ENCODE measurements at regions not wholly inside any gene's neighbourhood (a gene's known extent, or its start where the extent isn't known, plus 50 kb on each side); places are given as distances from the start of the nearest gene placed in this dataset.

DNA sequence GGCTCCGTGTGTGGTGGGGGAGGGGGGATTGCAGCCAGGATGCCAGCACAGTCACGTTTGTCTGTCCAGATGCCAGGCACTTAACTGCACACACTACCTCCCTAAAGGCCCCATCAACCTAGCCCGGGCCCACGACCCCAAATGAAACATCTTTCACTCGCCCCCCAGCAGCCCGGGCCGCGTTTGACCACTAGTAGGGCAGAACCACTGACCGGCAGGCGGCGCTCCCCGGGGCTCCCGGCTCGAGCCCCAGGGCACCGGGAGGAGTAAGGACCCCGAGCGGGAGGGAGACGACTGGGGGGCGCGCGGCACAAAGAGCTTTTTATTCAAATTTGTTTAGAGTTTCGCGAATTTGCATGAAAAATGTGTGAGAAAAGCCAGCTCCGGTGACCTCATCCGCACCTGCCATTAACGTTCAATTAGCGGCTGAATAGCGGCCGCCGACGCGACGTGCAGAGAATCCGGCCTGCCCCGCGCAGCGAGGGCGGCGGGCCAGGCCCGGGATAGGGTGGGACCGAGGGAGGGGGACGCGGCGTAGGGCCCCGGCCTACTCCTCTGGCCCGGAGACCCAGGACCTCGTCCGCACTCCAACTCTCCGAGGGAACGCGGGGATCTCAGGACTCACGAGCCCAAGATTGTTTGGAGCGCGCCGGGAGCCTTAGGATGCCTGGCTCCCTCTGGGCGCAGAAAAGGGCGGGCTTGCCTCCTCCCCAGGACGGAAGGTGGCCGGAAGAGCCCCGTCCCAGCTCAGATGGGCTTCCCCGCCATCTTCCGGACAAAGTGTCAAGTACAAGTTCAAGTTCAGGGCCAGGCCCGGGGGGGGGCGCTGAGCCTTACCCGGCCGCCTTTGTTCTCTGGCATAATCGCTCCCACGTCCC lies 64.9 kb upstream of the POLG start:
- no peak for DNase-seq (ENCODE audit: low read depth, low spot score)

DNA sequence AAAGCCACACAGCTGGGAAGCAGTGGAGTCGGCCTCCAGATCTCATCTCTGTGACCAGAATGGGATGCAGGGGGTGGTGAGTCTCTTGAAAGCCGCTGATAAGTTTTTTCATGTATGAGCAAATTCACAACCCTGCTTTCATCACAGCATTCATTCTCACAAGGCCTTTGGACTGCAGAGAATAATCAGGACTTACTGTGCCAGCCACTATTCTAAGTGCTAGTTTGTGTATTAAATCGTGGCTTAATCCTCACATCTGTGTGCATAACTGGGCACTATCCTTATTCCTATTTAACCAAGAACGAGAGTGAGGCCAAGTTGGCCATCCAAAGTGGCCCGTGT lies 64.2 kb upstream of the POLG start:
- no peak for DNase-seq (ENCODE audit: low read depth, low spot score)

DNA sequence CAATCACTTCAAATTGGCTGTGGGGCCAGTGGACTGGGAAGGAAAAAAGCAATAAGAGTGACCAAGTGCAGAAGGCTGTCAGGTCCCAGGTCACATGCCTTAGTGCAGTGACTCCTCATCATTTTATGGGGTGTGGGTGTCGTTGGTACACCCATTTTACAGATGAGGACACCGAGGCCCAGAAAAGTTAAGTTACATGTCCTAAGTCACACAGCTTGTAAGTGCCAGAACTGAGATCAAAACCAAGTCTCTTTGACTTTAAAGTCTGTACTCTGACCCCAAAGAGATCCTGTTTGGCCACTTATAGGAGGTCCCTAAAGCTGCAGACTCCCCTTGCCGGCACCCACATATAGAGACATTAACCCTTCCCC lies 63.0 kb upstream of the POLG start:
- DNase-seq (ENCODE audit: low read depth, low spot score), result no peak

DNA sequence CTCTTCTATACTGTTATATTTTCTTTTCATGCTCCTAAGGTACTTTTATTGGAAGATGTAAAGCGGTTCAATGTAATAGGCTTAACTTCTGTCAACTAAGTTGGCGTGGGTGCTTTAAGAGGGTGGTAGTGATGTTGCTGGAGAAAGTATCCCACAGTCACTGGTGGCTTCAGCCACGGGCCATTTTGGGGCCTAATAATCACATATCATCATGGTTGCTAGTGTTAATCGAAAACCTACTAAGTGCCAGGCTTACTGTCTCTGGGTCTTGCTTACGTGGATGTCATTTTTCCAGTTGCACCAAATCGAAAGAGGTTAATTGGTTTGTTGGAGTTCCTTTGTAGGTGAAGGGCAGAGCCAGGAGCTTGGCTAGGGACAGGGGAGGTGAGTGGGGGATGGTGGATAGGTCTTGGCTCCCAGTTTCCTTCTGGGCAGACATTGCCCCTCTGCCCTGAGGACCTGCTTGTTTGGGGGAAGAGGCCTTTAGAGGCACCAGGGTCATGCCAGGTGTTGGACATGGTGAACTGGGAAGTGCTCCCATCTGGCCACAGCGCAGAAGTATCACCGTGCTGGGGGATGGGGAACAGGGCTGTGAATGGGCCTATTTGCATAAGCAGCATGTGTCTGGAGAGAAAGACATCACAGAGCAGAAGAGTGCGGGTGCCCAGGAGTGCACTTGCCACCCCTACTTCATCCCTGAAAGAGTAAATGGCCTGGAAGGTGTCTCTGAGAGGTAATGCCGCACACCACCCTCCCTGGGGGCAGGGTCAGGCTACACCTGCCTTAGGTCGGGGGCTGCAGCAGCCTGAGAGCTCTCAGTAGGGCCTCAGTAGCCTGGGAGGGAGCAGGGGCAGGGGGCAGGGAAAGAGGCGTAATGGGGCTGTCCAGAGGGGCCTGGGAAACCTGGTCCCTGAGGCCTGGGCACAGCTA lies 62.4 kb upstream of the POLG start:
- DNase-seq (ENCODE audit: low read depth, low spot score), result no peak

DNA sequence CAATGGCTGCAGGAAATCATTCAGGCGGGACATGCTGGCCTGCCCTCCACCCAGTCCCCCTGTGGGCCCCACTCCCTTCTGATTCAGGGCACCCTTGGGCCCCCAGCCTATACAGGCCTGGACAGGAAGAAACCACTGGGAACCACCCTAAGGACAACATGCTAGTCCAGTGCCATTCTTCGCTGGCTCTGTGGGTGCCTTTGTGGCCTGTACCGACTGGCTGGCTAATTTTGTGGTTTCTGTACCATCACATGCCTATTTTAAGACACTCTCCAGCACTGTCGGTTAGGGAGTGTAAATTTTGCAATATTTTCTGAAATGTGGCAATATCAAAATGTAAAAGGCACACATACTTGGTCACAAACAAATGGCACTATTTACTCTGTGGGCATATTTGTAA lies 61.4 kb upstream of the POLG start:
- DNase-seq (ENCODE audit: low read depth, low spot score), result no peak

DNA sequence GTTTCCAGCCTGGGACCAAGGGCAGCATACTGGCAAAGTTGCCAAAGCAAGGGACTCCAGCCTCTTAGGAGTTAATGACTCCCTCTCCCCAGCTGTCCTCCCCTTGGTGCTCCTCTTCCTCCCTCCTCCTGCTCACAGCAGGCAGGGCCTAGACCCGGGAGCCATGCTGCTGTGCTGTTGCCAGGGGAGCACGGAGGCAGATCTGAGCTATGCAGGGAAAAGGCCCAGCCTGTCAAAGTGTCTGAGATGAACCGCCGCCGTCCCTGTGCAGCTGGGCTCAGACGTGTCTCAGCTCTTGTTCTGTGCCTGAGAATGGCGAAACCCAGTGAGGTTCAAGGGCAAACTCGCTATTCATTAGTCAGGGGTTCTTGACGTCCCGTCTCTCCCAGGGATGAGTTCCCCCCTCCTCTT lies 60.8 kb upstream of the POLG start:
- DNase-seq (ENCODE audit: low read depth, low spot score), result no peak

DNA sequence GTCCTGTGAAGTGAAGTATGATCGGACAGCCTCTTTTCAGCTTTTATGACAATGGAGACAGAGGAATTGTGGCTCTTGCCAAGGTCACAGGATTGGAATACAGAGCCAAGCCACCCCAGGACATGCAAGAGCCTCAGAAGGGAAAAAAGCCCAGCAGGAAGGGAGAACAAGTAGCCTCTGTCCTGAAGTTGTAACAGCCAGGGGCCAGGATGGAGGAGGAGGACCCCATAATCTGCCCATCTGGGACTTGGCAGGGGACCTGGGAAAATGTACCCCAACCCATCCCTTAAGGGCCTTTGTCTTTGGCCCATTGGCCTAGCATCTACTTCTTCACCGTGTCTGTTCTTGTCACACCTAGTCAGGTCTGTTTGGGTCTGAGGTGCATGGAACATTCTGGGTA lies 60.4 kb upstream of the POLG start:
- DNase-seq (ENCODE audit: low read depth, low spot score), result no peak

DNA sequence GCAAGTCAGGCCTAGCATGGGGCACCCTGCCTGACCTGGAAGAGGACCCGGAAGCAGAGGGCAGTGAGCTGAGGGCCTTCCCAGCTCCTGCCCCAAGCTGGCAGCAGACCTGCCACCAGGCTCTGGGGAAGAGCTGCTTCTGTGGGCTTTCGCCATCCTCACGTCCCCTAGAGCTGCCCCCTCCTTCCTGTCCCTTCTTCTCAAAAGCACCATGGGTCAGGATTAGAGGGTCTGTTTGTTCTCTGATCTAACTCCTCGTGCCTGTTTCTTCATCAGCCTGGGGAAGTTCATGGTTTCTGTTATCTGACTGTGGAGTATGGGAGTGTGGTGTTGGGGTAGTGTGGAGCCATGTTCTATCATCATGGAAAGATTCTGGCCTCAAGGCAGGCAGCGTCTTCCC lies 58.4 kb upstream of the POLG start:
- DNase-seq (ENCODE audit: low read depth, low spot score), result no peak

DNA sequence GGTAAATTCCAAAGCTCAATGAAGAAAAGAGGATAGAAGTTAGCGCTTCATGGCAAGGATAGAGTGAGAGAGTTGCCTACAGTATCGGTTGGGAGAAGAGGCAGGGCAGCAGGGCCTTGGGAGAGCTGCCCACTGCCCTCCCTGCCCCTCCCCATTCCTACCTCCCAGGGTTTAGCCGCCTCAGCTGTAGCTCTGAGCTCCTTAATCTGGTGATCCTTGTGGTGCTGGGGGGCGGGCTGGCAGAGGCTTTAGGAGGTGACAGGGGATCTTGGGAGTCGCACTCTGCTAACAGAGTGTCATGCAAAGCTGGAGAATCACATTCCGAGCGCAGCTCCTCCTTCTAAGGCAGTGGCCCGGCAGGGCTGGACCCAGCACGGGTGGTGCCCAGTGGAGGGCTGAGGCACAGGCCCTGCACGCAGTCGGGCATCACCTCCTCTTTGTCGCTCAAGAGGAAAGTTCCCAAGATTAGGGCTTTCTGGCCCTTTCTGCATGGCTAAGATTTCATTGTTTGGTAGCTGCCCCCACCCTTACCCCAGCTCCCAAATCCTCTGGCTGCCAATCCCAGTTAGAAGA lies 57.1 kb upstream of the POLG start:
- DNase-seq (ENCODE audit: low read depth, low spot score), result no peak

DNA sequence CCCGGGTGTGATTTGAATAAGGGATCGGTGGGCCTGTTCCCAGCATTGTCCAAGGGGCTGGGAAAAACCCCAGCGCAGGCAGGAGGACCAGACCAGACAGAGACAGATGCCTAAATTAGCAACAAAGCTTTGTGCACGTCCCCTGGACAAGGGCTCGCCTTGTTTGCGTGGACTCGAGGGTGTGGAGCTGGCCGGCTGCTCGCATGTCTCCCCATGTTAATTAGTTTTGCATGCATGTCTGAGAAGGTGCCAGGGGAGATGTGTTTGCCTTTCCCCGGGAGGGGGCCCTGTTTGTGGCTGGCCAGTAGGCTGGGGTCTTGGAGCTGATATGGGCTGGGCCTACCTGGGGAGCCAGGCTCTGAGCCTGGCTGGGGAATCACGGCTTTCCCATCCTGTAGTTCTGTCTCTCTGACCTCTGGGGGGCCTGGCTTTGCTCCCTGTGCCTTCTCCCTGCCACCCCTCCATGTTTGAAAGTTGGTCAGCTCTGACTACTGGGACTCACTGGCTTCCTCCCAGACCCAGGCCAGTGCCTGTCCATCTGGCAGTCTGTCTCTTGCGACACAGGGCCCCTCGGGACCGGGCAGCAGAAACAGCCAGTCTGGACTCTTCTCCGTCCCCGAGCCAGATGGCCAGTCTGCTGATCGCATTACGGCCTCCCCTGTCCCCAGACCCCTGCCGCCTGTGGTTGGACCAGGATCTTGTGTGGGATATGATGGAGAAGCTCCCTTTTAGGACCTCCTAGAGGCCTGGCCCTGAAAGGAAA lies 55.4 kb upstream of the POLG start:
- no peak for DNase-seq (ENCODE audit: low read depth, low spot score)

DNA sequence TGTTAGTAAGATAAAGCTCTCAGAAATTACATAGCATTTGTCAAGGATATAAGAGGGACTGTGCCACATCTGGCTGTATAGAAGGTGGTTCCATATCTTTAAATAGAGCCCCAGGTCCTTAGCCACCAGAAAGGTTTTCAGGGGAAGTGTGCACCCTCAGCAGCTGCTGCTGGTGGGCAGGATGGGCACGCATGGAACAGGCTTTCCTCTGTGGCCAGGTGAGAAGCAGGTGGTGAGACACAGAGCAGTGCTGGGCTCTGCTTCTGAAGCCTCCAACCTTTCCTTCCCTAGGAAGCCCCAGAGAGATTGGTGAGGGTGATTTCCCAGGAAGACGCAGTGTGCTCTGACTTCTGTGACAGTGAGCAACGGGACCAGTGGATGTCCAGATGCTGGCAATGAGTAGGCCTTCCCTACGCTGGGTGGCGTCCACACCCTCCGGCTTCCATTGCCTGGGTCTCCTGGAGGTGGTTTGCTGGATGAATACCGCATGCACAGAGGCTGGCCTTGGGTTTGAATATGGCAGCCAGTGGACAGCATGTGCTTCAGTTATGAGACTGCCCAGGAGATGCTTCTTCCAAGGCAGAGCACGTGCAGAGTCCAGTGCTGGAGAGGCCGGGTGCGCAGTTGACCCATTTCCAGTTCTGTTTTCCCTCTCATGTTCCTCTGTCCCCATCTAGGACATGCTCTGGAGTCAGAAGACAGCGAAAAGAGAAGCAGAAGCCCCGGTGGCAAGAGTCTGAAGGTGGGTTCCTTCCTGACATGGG lies 52.7 kb upstream of the POLG start:
- no peak for DNase-seq (ENCODE audit: low read depth, low spot score)

DNA sequence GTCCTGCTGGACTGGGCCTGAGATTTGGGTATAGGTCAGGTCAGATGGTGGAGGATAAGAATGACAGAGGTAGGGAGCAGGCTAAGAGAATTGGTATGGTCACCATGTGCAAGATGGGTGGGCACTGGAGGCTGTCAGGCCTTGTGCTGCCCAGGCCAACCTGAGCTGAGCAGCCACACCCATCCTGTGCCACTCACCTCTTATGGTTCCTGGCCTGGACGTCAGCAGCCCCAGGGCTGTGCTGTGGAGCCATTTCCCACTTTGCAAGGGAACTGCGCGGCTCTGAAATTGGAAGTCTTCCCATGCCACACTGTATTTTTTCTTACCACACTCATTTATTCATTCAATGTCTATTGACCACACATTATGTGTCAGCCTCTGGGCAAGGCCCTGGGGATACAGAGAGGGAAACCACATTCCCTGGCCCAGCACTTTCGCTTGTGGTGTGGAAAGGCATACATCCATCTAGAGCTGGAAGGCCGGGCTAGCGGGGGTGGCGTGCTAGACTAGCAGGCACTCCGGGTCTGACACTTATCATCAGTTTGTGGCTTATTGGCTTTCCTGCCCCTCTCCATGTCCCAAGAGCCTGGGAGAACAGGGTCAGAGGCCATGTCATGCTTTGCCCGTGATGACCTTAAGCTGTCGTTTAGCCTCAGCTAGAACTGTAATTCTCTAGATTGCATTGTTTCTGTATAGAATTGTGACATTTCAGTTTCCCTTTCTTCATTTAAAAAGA lies 51.1 kb upstream of the POLG start:
- no peak for DNase-seq (ENCODE audit: low read depth, low spot score)
